ENCODE measurements at regions not wholly inside any gene's neighbourhood (a gene's known extent, or its start where the extent isn't known, plus 50 kb on each side); places are given as distances from the start of the nearest gene placed in this dataset.

- no peak overlapping the region for H3K27ac ChIP-seq (ENCODE audit: low read depth, low read length, poor library complexity, severe bottlenecking)
- H3K4me1 ChIP-seq (ENCODE audit: insufficient read depth, low read length, poor library complexity, severe bottlenecking) = no peaks in the 10 kb centered on the region
- POLR2A ChIA-PET (ENCODE audit: low non-redundant PET) = no interaction called here
- H3K4me3 ChIP-seq (ENCODE audit: low read depth, low read length, poor library complexity, severe bottlenecking) = no peak overlapping the region
- DNase-seq (ENCODE audit: low spot score) = no peak
- intact Hi-C loops (cut with micrococcal nuclease; ENCODE audit: unreplicated experiment) = no loop called here
- no TSS peak for BruUV-seq (replicated peaks)
- H3K36me3 ChIP-seq (ENCODE audit: insufficient read depth, low read length, poor library complexity, severe bottlenecking) = no peaks in the 10 kb centered on the region
- CTCF ChIA-PET = no interaction called here
- no peaks in the 10 kb centered on the region for H3K27me3 ChIP-seq (replicated peaks; ENCODE audit: insufficient read depth, low read depth, low read length, poor library complexity)
- no peaks in the 10 kb centered on the region for H3K9me3 ChIP-seq (ENCODE audit: low read depth, low read length, poor library complexity, severe bottlenecking)
- TF ChIP-seq EZH2 (IDR thresholded peaks at IDR 0.05; ENCODE audit: borderline replicate concordance, low read depth, low read length, poor library complexity, severe bottlenecking) = no peak
- TF ChIP-seq, protein P1, sequence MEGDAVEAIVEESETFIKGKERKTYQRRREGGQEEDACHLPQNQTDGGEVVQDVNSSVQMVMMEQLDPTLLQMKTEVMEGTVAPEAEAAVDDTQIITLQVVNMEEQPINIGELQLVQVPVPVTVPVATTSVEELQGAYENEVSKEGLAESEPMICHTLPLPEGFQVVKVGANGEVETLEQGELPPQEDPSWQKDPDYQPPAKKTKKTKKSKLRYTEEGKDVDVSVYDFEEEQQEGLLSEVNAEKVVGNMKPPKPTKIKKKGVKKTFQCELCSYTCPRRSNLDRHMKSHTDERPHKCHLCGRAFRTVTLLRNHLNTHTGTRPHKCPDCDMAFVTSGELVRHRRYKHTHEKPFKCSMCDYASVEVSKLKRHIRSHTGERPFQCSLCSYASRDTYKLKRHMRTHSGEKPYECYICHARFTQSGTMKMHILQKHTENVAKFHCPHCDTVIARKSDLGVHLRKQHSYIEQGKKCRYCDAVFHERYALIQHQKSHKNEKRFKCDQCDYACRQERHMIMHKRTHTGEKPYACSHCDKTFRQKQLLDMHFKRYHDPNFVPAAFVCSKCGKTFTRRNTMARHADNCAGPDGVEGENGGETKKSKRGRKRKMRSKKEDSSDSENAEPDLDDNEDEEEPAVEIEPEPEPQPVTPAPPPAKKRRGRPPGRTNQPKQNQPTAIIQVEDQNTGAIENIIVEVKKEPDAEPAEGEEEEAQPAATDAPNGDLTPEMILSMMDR (conservative IDR thresholded peaks at IDR 0.05; ENCODE audit: low read depth, low read length) = no peak
These were observed 185.8 kb upstream of the PRICKLE2 start for GRCh38 chr3:64411101-64411500.

GRCh38 chr3:64410226-64410625 lies 185.0 kb upstream of the PRICKLE2 start:
- H3K27me3 ChIP-seq (replicated peaks; ENCODE audit: insufficient read depth, low read depth, low read length, poor library complexity) = no peaks in the 10 kb centered on the region
- H3K36me3 ChIP-seq (ENCODE audit: insufficient read depth, low read length, poor library complexity, severe bottlenecking) = no peaks in the 10 kb centered on the region
- H3K4me1 ChIP-seq (ENCODE audit: insufficient read depth, low read length, poor library complexity, severe bottlenecking) = no peaks in the 10 kb centered on the region
- TF ChIP-seq, protein P1 (conservative IDR thresholded peaks at IDR 0.05; ENCODE audit: low read depth, low read length) = no peak
- TF ChIP-seq EZH2 (IDR thresholded peaks at IDR 0.05; ENCODE audit: borderline replicate concordance, low read depth, low read length, poor library complexity, severe bottlenecking) = no peak
- CTCF ChIA-PET = no interaction called here
- no peaks in the 10 kb centered on the region for H3K9me3 ChIP-seq (ENCODE audit: low read depth, low read length, poor library complexity, severe bottlenecking)
- H3K4me3 ChIP-seq (ENCODE audit: low read depth, low read length, poor library complexity, severe bottlenecking) = no peak overlapping the region
- no peak overlapping the region for H3K27ac ChIP-seq (ENCODE audit: low read depth, low read length, poor library complexity, severe bottlenecking)
- POLR2A ChIA-PET (ENCODE audit: low non-redundant PET) = no interaction called here
- DNase-seq (ENCODE audit: low spot score) = no peak
- intact Hi-C loops (cut with micrococcal nuclease; ENCODE audit: unreplicated experiment) = no loop called here
- BruUV-seq (replicated peaks) = no TSS peak

- no peak for DNase-seq (ENCODE audit: low spot score)
- H3K9me3 ChIP-seq (ENCODE audit: low read depth, low read length, poor library complexity, severe bottlenecking) = no peaks in the 10 kb centered on the region
- POLR2A ChIA-PET (ENCODE audit: low non-redundant PET) = no interaction called here
- H3K27me3 ChIP-seq (replicated peaks; ENCODE audit: insufficient read depth, low read depth, low read length, poor library complexity) = no peaks in the 10 kb centered on the region
- H3K36me3 ChIP-seq (ENCODE audit: insufficient read depth, low read length, poor library complexity, severe bottlenecking) = no peaks in the 10 kb centered on the region
- intact Hi-C loops (cut with micrococcal nuclease; ENCODE audit: unreplicated experiment) = no loop called here
- H3K4me3 ChIP-seq (ENCODE audit: low read depth, low read length, poor library complexity, severe bottlenecking) = no peak overlapping the region
- CTCF ChIA-PET = interaction anchor here (0.5 kb wide), 1 partner anchor 12 kb away, joined by 9 read pairs; no protein-coding TSS in a partner anchor
- no peak overlapping the region for H3K27ac ChIP-seq (ENCODE audit: low read depth, low read length, poor library complexity, severe bottlenecking)
- BruUV-seq (replicated peaks) = no TSS peak
- H3K4me1 ChIP-seq (ENCODE audit: insufficient read depth, low read length, poor library complexity, severe bottlenecking) = no peaks in the 10 kb centered on the region
- TF ChIP-seq, protein P1 (conservative IDR thresholded peaks at IDR 0.05; ENCODE audit: low read depth, low read length) = no peak
- no peak for TF ChIP-seq EZH2 (IDR thresholded peaks at IDR 0.05; ENCODE audit: borderline replicate concordance, low read depth, low read length, poor library complexity, severe bottlenecking)
These were observed 183.5 kb upstream of the PRICKLE2 start for GRCh38 chr3:64408770-64409169.

All from A673 (cell line).